22Rv1 (cell line): ENCODE measurements at regions not wholly inside any gene's neighbourhood (a gene's known extent, or its start where the extent isn't known, plus 50 kb on each side); places are given as distances from the start of the nearest gene placed in this dataset.

ENCODE experiments used
- CTCF ChIP-seq: fragments of 450-650 bp; IDR thresholded peaks from 2 replicates; pipeline ENCODE4 v1.5.1; 2017; ENCODE audit warnings: mild to moderate bottlenecking
- ZFX ChIP-seq: fragments of 450-650 bp; IDR thresholded peaks from 2 replicates; pipeline ENCODE4 v1.6.1; 2017; ENCODE audit warnings: antibody characterized with exemption, borderline replicate concordance

- no peak for TF ChIP-seq CTCF
- no peak for TF ChIP-seq ZFX
Observed at GRCh38 chrX:56343664-56344063, 111.5 kb downstream of the KLF8 start.
